ENCODE measurements at regions not wholly inside any gene's neighbourhood (a gene's known extent, or its start where the extent isn't known, plus 50 kb on each side); places are given as distances from the start of the nearest gene placed in this dataset.

- TF ChIP-seq CTCF (IDR thresholded peaks at IDR 0.05) (no peak), POLR2A (IDR thresholded peaks at IDR 0.05) (no peak)
These were observed 150.1 kb downstream of the SNX10 start for GRCh38 chr7:26441611-26442277.

Data from Peyer's patch (tissue), 4 donors.